Neural progenitor cell (in vitro differentiated cells): ENCODE measurements at regions not wholly inside any gene's neighbourhood (a gene's known extent, or its start where the extent isn't known, plus 50 kb on each side); places are given as distances from the start of the nearest gene placed in this dataset.

Source experiments
- EZH2 ChIP-seq: fragments of 200-600 bp; sonication (generic); IDR thresholded peaks from 2 replicates; pipeline ENCODE4 v1.6.1; 2017; ENCODE audit warnings: antibody characterized with exemption, mild to moderate bottlenecking, moderate library complexity
- EZH2phosphoT487 ChIP-seq: fragments of 200-600 bp; sonication (generic); IDR thresholded peaks from 2 replicates; pipeline ENCODE4 v1.6.1; 2017; ENCODE audit warnings: antibody characterized with exemption
- TF ChIP-seq, protein P1 (sequence below): fragments of 200-600 bp; sonication (generic); IDR thresholded peaks from 2 replicates; pipeline ENCODE4 v1.5.1; 2017; ENCODE audit warnings: antibody characterized with exemption, mild to moderate bottlenecking

DNA sequence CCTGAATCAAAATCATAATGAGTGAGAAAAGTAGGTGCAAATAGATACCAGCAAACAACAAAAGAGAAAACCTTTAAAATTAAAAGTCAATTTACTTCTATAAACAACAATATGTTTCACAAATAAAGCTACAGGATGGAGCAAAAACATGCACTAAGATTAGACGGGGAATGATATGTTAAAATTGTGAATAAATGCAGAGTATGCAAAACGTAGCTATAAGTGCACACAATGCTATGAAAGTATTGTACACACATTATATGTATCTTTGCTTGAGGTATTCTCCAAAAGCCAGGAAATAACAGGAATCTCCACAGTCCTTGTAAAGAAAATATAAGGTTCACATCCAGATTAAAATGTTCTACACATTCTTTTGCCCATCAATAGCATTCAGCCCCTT is 523.9 kb downstream of the EFNB2 start:
- TF ChIP-seq, protein P1, sequence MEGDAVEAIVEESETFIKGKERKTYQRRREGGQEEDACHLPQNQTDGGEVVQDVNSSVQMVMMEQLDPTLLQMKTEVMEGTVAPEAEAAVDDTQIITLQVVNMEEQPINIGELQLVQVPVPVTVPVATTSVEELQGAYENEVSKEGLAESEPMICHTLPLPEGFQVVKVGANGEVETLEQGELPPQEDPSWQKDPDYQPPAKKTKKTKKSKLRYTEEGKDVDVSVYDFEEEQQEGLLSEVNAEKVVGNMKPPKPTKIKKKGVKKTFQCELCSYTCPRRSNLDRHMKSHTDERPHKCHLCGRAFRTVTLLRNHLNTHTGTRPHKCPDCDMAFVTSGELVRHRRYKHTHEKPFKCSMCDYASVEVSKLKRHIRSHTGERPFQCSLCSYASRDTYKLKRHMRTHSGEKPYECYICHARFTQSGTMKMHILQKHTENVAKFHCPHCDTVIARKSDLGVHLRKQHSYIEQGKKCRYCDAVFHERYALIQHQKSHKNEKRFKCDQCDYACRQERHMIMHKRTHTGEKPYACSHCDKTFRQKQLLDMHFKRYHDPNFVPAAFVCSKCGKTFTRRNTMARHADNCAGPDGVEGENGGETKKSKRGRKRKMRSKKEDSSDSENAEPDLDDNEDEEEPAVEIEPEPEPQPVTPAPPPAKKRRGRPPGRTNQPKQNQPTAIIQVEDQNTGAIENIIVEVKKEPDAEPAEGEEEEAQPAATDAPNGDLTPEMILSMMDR: no peak
- TF ChIP-seq EZH2: no peak
- TF ChIP-seq EZH2phosphoT487: no peak
